NOMO-1 treated with DMSO at 0.1 percent for 48 hours (cell line): ENCODE measurements at regions not wholly inside any gene's neighbourhood (a gene's known extent, or its start where the extent isn't known, plus 50 kb on each side); places are given as distances from the start of the nearest gene placed in this dataset.

Experiments used
- DNase-seq: peaks from one replicate; lab custom pipeline; 2025; ENCODE audit not compliant: unreplicated experiment; lab: John Stamatoyannopoulos, UW

GRCh38 chr12:107973950-107974349 lies 155.1 kb upstream of the WSCD2 start:
- no peak for DNase-seq

- no peak for DNase-seq
These were observed 152.8 kb upstream of the WSCD2 start for GRCh38 chr12:107976331-107976730.

- no peak for DNase-seq
These were observed 150.9 kb upstream of the WSCD2 start for GRCh38 chr12:107978201-107978600.

GRCh38 chr12:107978641-107979040 lies 150.4 kb upstream of the WSCD2 start:
- DNase-seq = no peak

GRCh38 chr12:107983756-107984472 lies 145.2 kb upstream of the WSCD2 start:
- DNase-seq = no peak

GRCh38 chr12:107984973-107985372 lies 144.1 kb upstream of the WSCD2 start:
- DNase-seq = no peak

GRCh38 chr12:107986183-107986582 lies 142.9 kb upstream of the WSCD2 start:
- no peak for DNase-seq

GRCh38 chr12:107990325-107990724 lies 138.8 kb upstream of the WSCD2 start:
- peak; percentile 7 for DNase-seq

GRCh38 chr12:107992029-107992428 lies 137.1 kb upstream of the WSCD2 start:
- no peak for DNase-seq

GRCh38 chr12:107992870-107993451 lies 136.1 kb upstream of the WSCD2 start:
- DNase-seq = peak; percentile 37

GRCh38 chr12:107998863-107999262 lies 130.2 kb upstream of the WSCD2 start:
- no peak for DNase-seq

GRCh38 chr12:108000111-108000510 lies 129.0 kb upstream of the WSCD2 start:
- DNase-seq = no peak

GRCh38 chr12:108004319-108004718 lies 124.8 kb upstream of the WSCD2 start:
- no peak for DNase-seq

- no peak for DNase-seq
These were observed 120.8 kb upstream of the WSCD2 start for GRCh38 chr12:108008163-108008905.

- no peak for DNase-seq
These were observed 119.5 kb upstream of the WSCD2 start for GRCh38 chr12:108009442-108010070.

- no peak for DNase-seq
These were observed 113.0 kb upstream of the WSCD2 start for GRCh38 chr12:108016022-108016564.

GRCh38 chr12:108017472-108018057 lies 111.5 kb upstream of the WSCD2 start:
- DNase-seq = no peak

GRCh38 chr12:108019862-108020261 lies 109.2 kb upstream of the WSCD2 start:
- no peak for DNase-seq

- DNase-seq = no peak
These were observed 107.9 kb upstream of the WSCD2 start for GRCh38 chr12:108021141-108021540.

- no peak for DNase-seq
These were observed 107.1 kb upstream of the WSCD2 start for GRCh38 chr12:108021949-108022522.
